HEK293 (cell line): ENCODE measurements at regions not wholly inside any gene's neighbourhood (a gene's known extent, or its start where the extent isn't known, plus 50 kb on each side); places are given as distances from the start of the nearest gene placed in this dataset.

Source experiments
- CTCF ChIA-PET: fragments of 350-600 bp; formaldehyde crosslinking; extraction: SDS; loops from one replicate; lab custom pipeline; 2021; ENCODE audit warnings: antibody characterized with exemption; lab: Yijun Ruan, JAX
- POLR2A ChIA-PET: fragments of 300-600 bp; formaldehyde crosslinking; extraction: SDS; loops from one replicate; lab custom pipeline; 2020; ENCODE audit warnings: antibody characterized with exemption, inconsistent platforms; lab: Yijun Ruan, JAX
- H3K27ac ChIP-seq: fragments of 200-500 bp; sonication (Bioruptor generic); 2 replicates; pipeline ENCODE4 v1.5.1; 2014; ENCODE audit warnings: low read depth, low read length, control low read depth, inconsistent platforms; ENCODE audit errors: extremely low read depth
- H3K36me3 ChIP-seq, 2 experiments: fragments of 200-500 bp in 1 of 2; sonication (Bioruptor generic) in 1 of 2; 1 replicate in 1 of 2; 2 replicates in 1 of 2; pipeline ENCODE4 v1.5.1; 2014 to 2017; ENCODE audit warnings: inconsistent platforms in 2 of 2, low read length in 2 of 2; ENCODE audit not compliant: control insufficient read depth in 2 of 2, insufficient read depth in 1 of 2
- H3K4me1 ChIP-seq: fragments of 200-500 bp; sonication (Bioruptor generic); 2 replicates; pipeline ENCODE4 v1.5.1; 2014; ENCODE audit warnings: mild to moderate bottlenecking, low read length, inconsistent platforms; ENCODE audit not compliant: control insufficient read depth, insufficient read depth
- H3K4me3 ChIP-seq: 2 replicates; pipeline ENCODE4 v1.5.1; 2011; ENCODE audit warnings: low read depth, mild to moderate bottlenecking, control low read depth, low read length, moderate library complexity
- H3K9me3 ChIP-seq: fragments of 200-500 bp; sonication (Bioruptor generic); 2 replicates; pipeline ENCODE4 v1.5.1; 2014; ENCODE audit warnings: low read depth, low read length, inconsistent platforms; ENCODE audit not compliant: control insufficient read depth, insufficient read depth
- GLI4 ChIP-seq: fragments of 450-650 bp; formaldehyde crosslinking; IDR thresholded peaks from 2 replicates; pipeline ENCODE4 v1.5.1; 2016; ENCODE audit warnings: missing biosample characterization, missing genetic modification characterization
- MZF1 ChIP-seq: fragments of 450-650 bp; formaldehyde crosslinking; IDR thresholded peaks from 2 replicates; pipeline ENCODE4 v1.5.1; 2017; ENCODE audit warnings: missing biosample characterization, missing genetic modification characterization, borderline replicate concordance
- REPIN1 ChIP-seq: fragments of 450-650 bp; formaldehyde crosslinking; IDR thresholded peaks from 2 replicates; pipeline ENCODE4 v1.5.1; 2017; ENCODE audit warnings: missing biosample characterization, missing genetic modification characterization, low read depth
- SALL2 ChIP-seq: fragments of 450-650 bp; formaldehyde crosslinking; IDR thresholded peaks from 2 replicates; pipeline ENCODE4 v1.5.0; 2017; ENCODE audit warnings: missing biosample characterization, mild to moderate bottlenecking, missing genetic modification characterization, borderline replicate concordance
- SCRT2 ChIP-seq: fragments of 450-650 bp; formaldehyde crosslinking; IDR thresholded peaks from 2 replicates; pipeline ENCODE4 v1.5.1; 2016; ENCODE audit warnings: missing biosample characterization, missing genetic modification characterization
- ZNF133 ChIP-seq: fragments of 450-650 bp; formaldehyde crosslinking; IDR thresholded peaks from 2 replicates; pipeline ENCODE4 v1.5.1; 2016; ENCODE audit warnings: missing biosample characterization, missing genetic modification characterization
- ZNF175 ChIP-seq: fragments of 450-650 bp; formaldehyde crosslinking; IDR thresholded peaks from 2 replicates; pipeline ENCODE4 v1.5.1; 2016; ENCODE audit warnings: missing biosample characterization, missing genetic modification characterization
- ZNF184 ChIP-seq: fragments of 450-650 bp; IDR thresholded peaks from 2 replicates; pipeline ENCODE4 v1.5.1; 2018; ENCODE audit warnings: missing biosample characterization, mild to moderate bottlenecking, missing genetic modification characterization
- ZNF2 ChIP-seq: fragments of 450-650 bp; formaldehyde crosslinking; IDR thresholded peaks from 2 replicates; pipeline ENCODE4 v1.5.1; 2016; ENCODE audit warnings: missing biosample characterization, missing genetic modification characterization
- ZNF211 ChIP-seq: fragments of 450-650 bp; formaldehyde crosslinking; IDR thresholded peaks from 2 replicates; pipeline ENCODE4 v1.5.1; 2016; ENCODE audit warnings: low read depth, missing biosample characterization, missing genetic modification characterization
- ZNF335 ChIP-seq: fragments of 450-650 bp; formaldehyde crosslinking; conservative IDR thresholded peaks from 2 replicates; pipeline ENCODE4 v1.5.1; 2016; ENCODE audit warnings: missing biosample characterization, missing genetic modification characterization
- ZNF510 ChIP-seq: fragments of 450-650 bp; formaldehyde crosslinking; IDR thresholded peaks from 2 replicates; pipeline ENCODE4 v1.5.1; 2018; ENCODE audit warnings: mild to moderate bottlenecking, missing genetic modification characterization, missing biosample characterization; ENCODE audit not compliant: insufficient replicate concordance
- ZNF837 ChIP-seq: fragments of 450-650 bp; formaldehyde crosslinking; IDR thresholded peaks from 2 replicates; pipeline ENCODE4 v1.5.1; 2016; ENCODE audit warnings: missing biosample characterization, missing genetic modification characterization
- TF ChIP-seq, protein P1 (sequence below): fragments of 450-650 bp; formaldehyde crosslinking; IDR thresholded peaks from 2 replicates; pipeline ENCODE4 v1.5.1; 2016; ENCODE audit warnings: missing biosample characterization, missing genetic modification characterization
- TF ChIP-seq, protein P2 (sequence below): fragments of 450-650 bp; formaldehyde crosslinking; IDR thresholded peaks from 2 replicates; pipeline ENCODE4 v1.5.1; 2016; ENCODE audit warnings: missing biosample characterization, missing genetic modification characterization
- TF ChIP-seq, protein P3 (sequence below): fragments of 450-650 bp; formaldehyde crosslinking; IDR thresholded peaks from 2 replicates; pipeline ENCODE4 v1.5.1; 2017; ENCODE audit warnings: missing biosample characterization, missing genetic modification characterization
- TF ChIP-seq, protein P4 (sequence below): fragments of 450-650 bp; formaldehyde crosslinking; IDR thresholded peaks from 2 replicates; pipeline ENCODE4 v1.5.1; 2016; ENCODE audit warnings: missing biosample characterization, missing genetic modification characterization
- TF ChIP-seq, protein P5 (sequence below): IDR thresholded peaks from 2 replicates; pipeline ENCODE4 v1.6.1; 2011; ENCODE audit warnings: mild to moderate bottlenecking, low read depth, low read length, borderline replicate concordance

DNA sequence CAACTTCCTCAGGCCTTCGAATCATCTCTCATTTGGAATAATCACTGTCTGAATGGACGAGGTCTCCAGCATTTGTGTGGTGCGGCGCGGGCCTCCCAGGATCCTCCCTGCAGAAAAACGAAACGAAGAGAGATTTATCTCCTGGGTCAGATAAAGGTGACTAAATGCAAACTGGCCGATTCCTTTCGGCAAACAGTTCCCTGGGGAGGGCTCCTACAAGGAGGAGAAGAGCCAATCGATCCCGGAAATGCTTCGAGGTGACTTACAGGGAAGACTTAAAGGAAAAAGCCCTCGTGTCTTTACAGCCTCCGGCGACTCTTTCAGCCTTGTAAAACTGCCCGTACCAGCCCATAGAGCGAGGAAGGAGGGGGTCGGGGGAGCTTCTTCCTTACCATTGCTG, 126.5 kb downstream of the MIAT start:
- TF ChIP-seq ZNF184 (tag by site-specific recombination) (no peak), ZNF175 (no peak), ZNF211 (no peak), ZNF133 (no peak), MZF1 (tag by site-specific recombination) (no peak), SALL2 (tag by site-specific recombination) (no peak), ZNF837 (tag by site-specific recombination) (no peak)
- TF ChIP-seq, protein P1, sequence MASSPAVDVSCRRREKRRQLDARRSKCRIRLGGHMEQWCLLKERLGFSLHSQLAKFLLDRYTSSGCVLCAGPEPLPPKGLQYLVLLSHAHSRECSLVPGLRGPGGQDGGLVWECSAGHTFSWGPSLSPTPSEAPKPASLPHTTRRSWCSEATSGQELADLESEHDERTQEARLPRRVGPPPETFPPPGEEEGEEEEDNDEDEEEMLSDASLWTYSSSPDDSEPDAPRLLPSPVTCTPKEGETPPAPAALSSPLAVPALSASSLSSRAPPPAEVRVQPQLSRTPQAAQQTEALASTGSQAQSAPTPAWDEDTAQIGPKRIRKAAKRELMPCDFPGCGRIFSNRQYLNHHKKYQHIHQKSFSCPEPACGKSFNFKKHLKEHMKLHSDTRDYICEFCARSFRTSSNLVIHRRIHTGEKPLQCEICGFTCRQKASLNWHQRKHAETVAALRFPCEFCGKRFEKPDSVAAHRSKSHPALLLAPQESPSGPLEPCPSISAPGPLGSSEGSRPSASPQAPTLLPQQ (tag by site-specific recombination), result no peak
- TF ChIP-seq, protein P2, sequence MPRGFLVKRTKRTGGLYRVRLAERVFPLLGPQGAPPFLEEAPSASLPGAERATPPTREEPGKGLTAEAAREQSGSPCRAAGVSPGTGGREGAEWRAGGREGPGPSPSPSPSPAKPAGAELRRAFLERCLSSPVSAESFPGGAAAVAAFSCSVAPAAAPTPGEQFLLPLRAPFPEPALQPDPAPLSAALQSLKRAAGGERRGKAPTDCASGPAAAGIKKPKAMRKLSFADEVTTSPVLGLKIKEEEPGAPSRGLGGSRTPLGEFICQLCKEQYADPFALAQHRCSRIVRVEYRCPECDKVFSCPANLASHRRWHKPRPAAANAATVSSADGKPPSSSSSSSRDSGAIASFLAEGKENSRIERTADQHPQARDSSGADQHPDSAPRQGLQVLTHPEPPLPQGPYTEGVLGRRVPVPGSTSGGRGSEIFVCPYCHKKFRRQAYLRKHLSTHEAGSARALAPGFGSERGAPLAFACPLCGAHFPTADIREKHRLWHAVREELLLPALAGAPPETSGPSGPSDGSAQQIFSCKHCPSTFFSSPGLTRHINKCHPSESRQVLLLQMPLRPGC (tag by site-specific recombination), result no peak
- TF ChIP-seq, protein P3, sequence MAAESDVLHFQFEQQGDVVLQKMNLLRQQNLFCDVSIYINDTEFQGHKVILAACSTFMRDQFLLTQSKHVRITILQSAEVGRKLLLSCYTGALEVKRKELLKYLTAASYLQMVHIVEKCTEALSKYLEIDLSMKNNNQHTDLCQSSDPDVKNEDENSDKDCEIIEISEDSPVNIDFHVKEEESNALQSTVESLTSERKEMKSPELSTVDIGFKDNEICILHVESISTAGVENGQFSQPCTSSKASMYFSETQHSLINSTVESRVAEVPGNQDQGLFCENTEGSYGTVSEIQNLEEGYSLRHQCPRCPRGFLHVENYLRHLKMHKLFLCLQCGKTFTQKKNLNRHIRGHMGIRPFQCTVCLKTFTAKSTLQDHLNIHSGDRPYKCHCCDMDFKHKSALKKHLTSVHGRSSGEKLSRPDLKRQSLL (tag by site-specific recombination), result no peak
- TF ChIP-seq, protein P4, sequence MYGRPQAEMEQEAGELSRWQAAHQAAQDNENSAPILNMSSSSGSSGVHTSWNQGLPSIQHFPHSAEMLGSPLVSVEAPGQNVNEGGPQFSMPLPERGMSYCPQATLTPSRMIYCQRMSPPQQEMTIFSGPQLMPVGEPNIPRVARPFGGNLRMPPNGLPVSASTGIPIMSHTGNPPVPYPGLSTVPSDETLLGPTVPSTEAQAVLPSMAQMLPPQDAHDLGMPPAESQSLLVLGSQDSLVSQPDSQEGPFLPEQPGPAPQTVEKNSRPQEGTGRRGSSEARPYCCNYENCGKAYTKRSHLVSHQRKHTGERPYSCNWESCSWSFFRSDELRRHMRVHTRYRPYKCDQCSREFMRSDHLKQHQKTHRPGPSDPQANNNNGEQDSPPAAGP (tag by site-specific recombination), result no peak
- TF ChIP-seq, protein P5, sequence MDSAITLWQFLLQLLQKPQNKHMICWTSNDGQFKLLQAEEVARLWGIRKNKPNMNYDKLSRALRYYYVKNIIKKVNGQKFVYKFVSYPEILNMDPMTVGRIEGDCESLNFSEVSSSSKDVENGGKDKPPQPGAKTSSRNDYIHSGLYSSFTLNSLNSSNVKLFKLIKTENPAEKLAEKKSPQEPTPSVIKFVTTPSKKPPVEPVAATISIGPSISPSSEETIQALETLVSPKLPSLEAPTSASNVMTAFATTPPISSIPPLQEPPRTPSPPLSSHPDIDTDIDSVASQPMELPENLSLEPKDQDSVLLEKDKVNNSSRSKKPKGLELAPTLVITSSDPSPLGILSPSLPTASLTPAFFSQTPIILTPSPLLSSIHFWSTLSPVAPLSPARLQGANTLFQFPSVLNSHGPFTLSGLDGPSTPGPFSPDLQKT, result no peak
- TF ChIP-seq, all 188 proteins: peak for 0
- Histone ChIP-seq H3K27ac (no peak overlapping the region), H3K9me3 (no peaks in the 10 kb centered on the region), H3K4me1 (no peaks in the 10 kb centered on the region), H3K36me3 (peaks cover 0 to 18% of the 10 kb centered on the region in 2 experiments; a peak in 1 of 3 replicates), H3K4me3 (no peak overlapping the region)
- CTCF ChIA-PET, result no interaction called here
- POLR2A ChIA-PET, result no interaction called here

DNA sequence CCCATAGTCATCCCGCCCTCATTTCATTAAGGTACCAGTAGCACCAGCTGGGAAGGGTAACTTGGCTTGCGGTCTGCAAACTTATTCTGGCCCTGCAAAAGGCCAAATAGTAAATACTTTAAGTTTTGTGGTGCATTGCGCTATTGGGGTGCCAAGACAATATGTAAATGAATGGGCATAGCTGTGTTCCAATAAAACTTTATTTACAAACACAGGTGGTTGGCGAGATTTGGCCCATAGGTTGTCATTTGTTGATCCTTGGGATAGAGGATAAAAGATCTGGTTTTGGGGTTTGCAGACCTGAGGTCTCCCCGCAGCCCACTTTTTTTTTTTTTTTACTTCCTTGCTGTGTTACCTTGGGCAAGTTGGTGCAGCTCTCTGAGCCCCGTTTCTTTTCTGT, 127.4 kb downstream of the MIAT start:
- CTCF ChIA-PET, result interaction anchor here (0.6 kb wide), 1 partner anchor 1008 kb away, joined by 3 read pairs; no protein-coding TSS in a partner anchor

DNA sequence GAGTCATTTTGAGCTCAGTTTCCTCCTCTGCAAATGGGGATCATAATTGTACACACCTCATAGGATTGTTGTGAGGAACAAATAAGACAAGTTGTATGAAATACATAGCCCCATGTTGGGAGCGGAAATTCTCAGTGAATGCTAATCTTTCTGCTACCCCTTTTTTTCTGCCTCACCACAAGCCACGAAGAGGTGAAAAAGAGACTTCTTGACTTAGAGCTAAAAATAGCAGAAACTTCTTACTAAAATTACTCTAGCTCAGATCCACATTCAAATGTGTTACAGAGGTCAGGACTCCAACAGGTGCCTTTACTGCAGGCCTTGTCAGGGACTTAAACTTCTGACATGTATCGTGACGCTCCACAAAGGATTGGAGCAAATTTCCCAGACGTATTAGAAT, 128.5 kb downstream of the MIAT start:
- Histone ChIP-seq H3K27ac (no peak overlapping the region), H3K36me3 (peaks cover 0 to 9% of the 10 kb centered on the region in 2 experiments; a peak in 1 of 3 replicates), H3K9me3 (no peaks in the 10 kb centered on the region), H3K4me3 (no peak overlapping the region), H3K4me1 (no peaks in the 10 kb centered on the region)
- TF ChIP-seq ZNF2 (no peak), SCRT2 (tag by site-specific recombination) (0 out of 2 replicates have a peak, but pooled peaks have one; percentile 19)
- CTCF ChIA-PET, result no interaction called here
- POLR2A ChIA-PET, result no interaction called here

More for the DNA sequence above, 127.4 kb downstream of the MIAT start:
- Histone ChIP-seq H3K9me3 (no peaks in the 10 kb centered on the region), H3K4me1 (no peaks in the 10 kb centered on the region), H3K36me3 (peaks cover 0 to 15% of the 10 kb centered on the region in 2 experiments; a peak in 1 of 3 replicates), H3K4me3 (no peak overlapping the region), H3K27ac (no peak overlapping the region)
- POLR2A ChIA-PET, result no interaction called here
- TF ChIP-seq ZNF335 (tag by site-specific recombination) (no peak), ZNF510 (tag by site-specific recombination) (no peak), GLI4 (tag by site-specific recombination) (no peak), REPIN1 (tag by site-specific recombination) (no peak)
